Posterior vena cava (tissue), 2 donors: ENCODE measurements at regions not wholly inside any gene's neighbourhood (a gene's known extent, or its start where the extent isn't known, plus 50 kb on each side); places are given as distances from the start of the nearest gene placed in this dataset.

Experiments
- DNase-seq: peaks from one replicate; pipeline ENCODE4 v3.0.0-alpha.2; 2020; ENCODE audit warnings: low spot score
- intact Hi-C, 2 donors: fragments of 100-400 bp; cut with DNase I; formaldehyde crosslinking; loops; one replicate each; pipeline versions ENCODE4 v1.14.1 to v1.14.2; 2022 to 2023
- donor health status: DM: yes; HTN: yes; CAD: no.
- donor health status: DM: yes; HTN: yes; CAD: no.

- intact Hi-C loops, result no loop called here
- no peak for DNase-seq
These were observed 82.4 kb downstream of the NR2F2 start for GRCh38 chr15:96412906-96413231.

GRCh38 chr15:96413657-96414056 is 83.2 kb downstream of the NR2F2 start:
- intact Hi-C loops, result no loop called here
- DNase-seq, result no peak

- no peak for DNase-seq
- intact Hi-C loops, result no loop called here
These were observed 84.4 kb downstream of the NR2F2 start for GRCh38 chr15:96414875-96415274.

- DNase-seq, result no peak
These were observed 85.2 kb downstream of the NR2F2 start for GRCh38 chr15:96415513-96416217.

GRCh38 chr15:96416218-96416933 is 85.9 kb downstream of the NR2F2 start:
- intact Hi-C loops, result no loop called here

More at GRCh38 chr15:96415513-96416217, 85.2 kb downstream of the NR2F2 start:
- intact Hi-C loops, result no loop called here

GRCh38 chr15:96416934-96417759 is 86.6 kb downstream of the NR2F2 start:
- intact Hi-C loops, result no loop called here
- no peak for DNase-seq

More at GRCh38 chr15:96416218-96416933, 85.9 kb downstream of the NR2F2 start:
- no peak for DNase-seq

GRCh38 chr15:96417760-96418130 is 87.2 kb downstream of the NR2F2 start:
- no peak for DNase-seq
- intact Hi-C loops, result no loop called here

GRCh38 chr15:96418146-96418545 is 87.6 kb downstream of the NR2F2 start:
- intact Hi-C loops, result no loop called here
- DNase-seq, result no peak

- no peak for DNase-seq
- intact Hi-C loops, result no loop called here
These were observed 90.7 kb downstream of the NR2F2 start for GRCh38 chr15:96421178-96421601.

GRCh38 chr15:96422125-96422524 is 91.6 kb downstream of the NR2F2 start:
- DNase-seq, result no peak
- intact Hi-C loops, result no loop called here

GRCh38 chr15:96424674-96425073 is 94.2 kb downstream of the NR2F2 start:
- DNase-seq, result no peak

GRCh38 chr15:96428742-96429141 is 98.2 kb downstream of the NR2F2 start:
- intact Hi-C loops, result no loop called here
- DNase-seq, result no peak

More at GRCh38 chr15:96424674-96425073, 94.2 kb downstream of the NR2F2 start:
- intact Hi-C loops, result no loop called here

GRCh38 chr15:96431786-96432185 is 101.3 kb downstream of the NR2F2 start:
- DNase-seq, result no peak
- intact Hi-C loops, result no loop called here

GRCh38 chr15:96435022-96435421 is 104.5 kb downstream of the NR2F2 start:
- DNase-seq, result no peak
- intact Hi-C loops, result no loop called here

- intact Hi-C loops, result no loop called here
- DNase-seq, result no peak
These were observed 105.3 kb downstream of the NR2F2 start for GRCh38 chr15:96435841-96436240.

GRCh38 chr15:96440978-96441377 is 110.5 kb downstream of the NR2F2 start:
- intact Hi-C loops, result no loop called here
- DNase-seq, result no peak

GRCh38 chr15:96442076-96442475 is 111.6 kb downstream of the NR2F2 start:
- intact Hi-C loops, result no loop called here
- no peak for DNase-seq

GRCh38 chr15:96444865-96445264 is 114.4 kb downstream of the NR2F2 start:
- DNase-seq, result no peak
- intact Hi-C loops, result no loop called here

GRCh38 chr15:96448923-96449322 is 118.4 kb downstream of the NR2F2 start:
- no peak for DNase-seq
- intact Hi-C loops, result no loop called here

GRCh38 chr15:96457841-96458240 is 127.3 kb downstream of the NR2F2 start:
- DNase-seq, result no peak
- intact Hi-C loops, result no loop called here
